ENCODE measurements at regions not wholly inside any gene's neighbourhood (a gene's known extent, or its start where the extent isn't known, plus 50 kb on each side); places are given as distances from the start of the nearest gene placed in this dataset.

GRCh38 chr10:108425283-108425964, 1260.9 kb upstream of the SORCS1 start:
- TF ChIP-seq CTCF (IDR thresholded peaks at IDR 0.05): no peak
- ATAC-seq (no peak), DNase-seq (no peak)
- Histone ChIP-seq H3K36me3 (ENCODE audit: low read depth) (no peaks in the 10 kb centered on the region), H3K4me1 (ENCODE audit: low read depth) (no peaks in the 10 kb centered on the region), H3K4me3 (no peak overlapping the region), H3K9me3 (no peaks in the 10 kb centered on the region)
- intact Hi-C loops (cut with DNase I, micrococcal nuclease): no loop called here

GRCh38 chr10:108424656-108425055, 1260.2 kb upstream of the SORCS1 start:
- H3K4me3 ChIP-seq: no peak overlapping the region
- no peaks in the 10 kb centered on the region for H3K9me3 ChIP-seq
- intact Hi-C loops (cut with DNase I, micrococcal nuclease): no loop called here
- H3K4me1 ChIP-seq (ENCODE audit: low read depth): no peaks in the 10 kb centered on the region
- DNase-seq (no peak), ATAC-seq (no peak)
- no peaks in the 10 kb centered on the region for H3K36me3 ChIP-seq (ENCODE audit: low read depth)
- TF ChIP-seq CTCF (IDR thresholded peaks at IDR 0.05): no peak

GRCh38 chr10:108422286-108422685, 1257.8 kb upstream of the SORCS1 start:
- DNase-seq (no peak), ATAC-seq (no peak)
- Histone ChIP-seq H3K9me3 (no peaks in the 10 kb centered on the region), H3K4me3 (no peak overlapping the region), H3K36me3 (ENCODE audit: low read depth) (no peaks in the 10 kb centered on the region), H3K4me1 (ENCODE audit: low read depth) (no peaks in the 10 kb centered on the region)
- intact Hi-C loops (cut with DNase I, micrococcal nuclease): no loop called here
- TF ChIP-seq CTCF (IDR thresholded peaks at IDR 0.05): no peak

- H3K4me1 ChIP-seq (ENCODE audit: low read depth): no peaks in the 10 kb centered on the region
- H3K36me3 ChIP-seq (ENCODE audit: low read depth): no peaks in the 10 kb centered on the region
- TF ChIP-seq CTCF (IDR thresholded peaks at IDR 0.05): no peak
- intact Hi-C loops (cut with DNase I, micrococcal nuclease): no loop called here
- peak; percentile 17 for ATAC-seq
- no peak for DNase-seq
- no peaks in the 10 kb centered on the region for H3K9me3 ChIP-seq
- no peak overlapping the region for H3K4me3 ChIP-seq
Observed at GRCh38 chr10:108421266-108421665, 1256.8 kb upstream of the SORCS1 start.

- Histone ChIP-seq H3K36me3 (ENCODE audit: low read depth) (no peaks in the 10 kb centered on the region), H3K4me3 (no peak overlapping the region), H3K9me3 (no peaks in the 10 kb centered on the region), H3K4me1 (ENCODE audit: low read depth) (no peaks in the 10 kb centered on the region)
- no peak for ATAC-seq
- intact Hi-C loops (cut with DNase I, micrococcal nuclease): no loop called here
- DNase-seq: no peak
- no peak for TF ChIP-seq CTCF (IDR thresholded peaks at IDR 0.05)
Observed at GRCh38 chr10:108413954-108414353, 1249.4 kb upstream of the SORCS1 start.

GRCh38 chr10:108412323-108412722, 1247.8 kb upstream of the SORCS1 start:
- no peak for TF ChIP-seq CTCF (IDR thresholded peaks at IDR 0.05)
- no peak overlapping the region for H3K4me3 ChIP-seq
- no peaks in the 10 kb centered on the region for H3K36me3 ChIP-seq (ENCODE audit: low read depth)
- ATAC-seq: no peak
- no peak for DNase-seq
- intact Hi-C loops (cut with DNase I, micrococcal nuclease): no loop called here
- no peaks in the 10 kb centered on the region for H3K9me3 ChIP-seq
- H3K4me1 ChIP-seq (ENCODE audit: low read depth): no peaks in the 10 kb centered on the region

All from mucosa of descending colon (tissue), 3 donors.